Heart right ventricle (tissue), 16 donors: ENCODE measurements at regions not wholly inside any gene's neighbourhood (a gene's known extent, or its start where the extent isn't known, plus 50 kb on each side); places are given as distances from the start of the nearest gene placed in this dataset.
"Not testable (repeated sequence)": the region's sequence is repeated elsewhere in the genome, so short reads cannot be mapped to it uniquely, and the experiment has no call there.

Source experiments
- ATAC-seq, 8 donors: fragments of 200-7000 bp; cut with Tn5 transposase; one replicate each; pipeline ENCODE4 v1.9.1; 2020; ENCODE audit warnings: mild to moderate bottlenecking in 8 of 8, moderate library complexity in 8 of 8, moderate number of reproducible peaks in 1 of 8
- DNase-seq, 2 donors: peaks; one replicate each; pipeline ENCODE4 v3.0.0-alpha.2; 2020
- H3K27ac ChIP-seq, 10 donors: fragments of 200-600 bp; sonication (generic) in 2 of 10; one replicate each; pipeline versions ENCODE4 v1.5.0 to v1.8.0; 2020 to 2022; ENCODE audit warnings: mild to moderate bottlenecking in 3 of 10
- H3K27me3 ChIP-seq, 7 donors: fragments of 200-600 bp; one replicate each; pipeline ENCODE4 v1.8.0; 2021 to 2022; ENCODE audit warnings: mild to moderate bottlenecking in 2 of 7
- H3K36me3 ChIP-seq, 9 donors: fragments of 200-600 bp; sonication (generic) in 1 of 9; one replicate each; pipeline versions ENCODE4 v1.5.0 to v1.8.0; 2020 to 2022; ENCODE audit warnings: mild to moderate bottlenecking in 2 of 9
- H3K4me1 ChIP-seq, 9 donors: fragments of 200-600 bp; sonication (generic) in 1 of 9; one replicate each; pipeline versions ENCODE4 v1.5.0 to v1.8.0; 2020 to 2022; ENCODE audit warnings: mild to moderate bottlenecking in 4 of 9
- H3K4me3 ChIP-seq, 10 donors: fragments of 200-600 bp; sonication (generic) in 2 of 10; one replicate each; pipeline versions ENCODE4 v1.5.0 to v1.8.0; 2020 to 2022; ENCODE audit warnings: mild to moderate bottlenecking in 7 of 10, moderate library complexity in 2 of 10
- H3K9me3 ChIP-seq, 11 donors: fragments of 200-600 bp in 10 of 11; sonication (generic) in 2 of 11; one replicate each; pipeline versions ENCODE4 v1.5.0 to v1.8.0; 2013 to 2022; ENCODE audit warnings: mild to moderate bottlenecking in 2 of 11, control low read depth in 1 of 11, moderate library complexity in 1 of 11
- CTCF ChIP-seq, 9 donors: fragments of 200-600 bp; sonication (generic) in 2 of 9; IDR thresholded peaks; one replicate each; pipeline versions ENCODE4 v1.5.0 to v1.8.0; 2021 to 2022; ENCODE audit warnings: antibody characterized with exemption in 9 of 9, mild to moderate bottlenecking in 5 of 9, moderate library complexity in 1 of 9
- WGBS, 2 donors: extraction: QIAGEN DNeasy Blood & Tissue Kit; methylation state at CpG; one replicate each; pipeline ENCODE4 v1.1.7; 2013; ENCODE audit warnings: inconsistent platforms in 1 of 2; 5-methylcytosine and 5-hydroxymethylcytosine counted together
- intact Hi-C, 10 donors: fragments of 100-400 bp; cut with DNase I; formaldehyde crosslinking; loops; one replicate each; pipeline versions ENCODE4 v1.11.1 to v1.14.2; 2022
- donor health status: Arrhythmogenic right ventricular cardiomyopathy.
- donor health status: ischemic (EF 13 %, LVEDD 7.1; RV severe dilation, severe dysfunction).
- donor health status: healthy with polysubstance abuse.
- donor health status: DM: no; HTN: yes; CAD: no.
- donor health status: DM: no; HTN: no; CAD: no.
- donor health status: ischemic (EF 25% LVEDD 6.9; RV normal size, moderate dysfunction).
- donor health status: ischemic (EF 25% LVEDD 5.7; RV mildly dilated, moderate dysfunction).
- donor health status: healthy.
- donor health status: DM: yes; HTN: yes; CAD: no.
- donor health status: Ischemic cardiomyopathy.
- donor health status: ischemic (EF 35%, LVEDD 5.7; RV mildly dilated, moderate dysfunction).
- donor health status: nonischemic (EF 11% LVEDD 7.7; RV severe dilation, severe dysfunction).
- donor health status: DM: yes; HTN: yes; CAD: no.
- donor health status: PGD.
- donor health status: ischemic (EF 29% LVEDD 5.4; RV normal size, mild dysfunction).
- donor health status: nonischemic (EF 23%, LVEDD 6.1; RV moderate dilation, normal function).

GRCh38 chr13:99087098-99087953 is 109.5 kb upstream of the DOCK9 start:
- H3K36me3 ChIP-seq = no peaks in the 10 kb centered on the region
- intact Hi-C loops = no loop called here
- ATAC-seq (peak; percentile 96 to 99 (median 98)), DNase-seq (peak; percentile 92)
- H3K27ac ChIP-seq = peak overlapping the region; percentile 91 to 97 (median 95)
- peaks cover 0 to 92% (median 0%) of the 10 kb centered on the region in 7 donors for H3K27me3 ChIP-seq
- WGBS, 2 donors = 1% methylated on average over 90 to 92 of the region's 92 CpGs
- peaks cover 6 to 32% (median 18%) of the 10 kb centered on the region in 9 donors for H3K4me1 ChIP-seq
- no peaks in the 10 kb centered on the region for H3K9me3 ChIP-seq
- H3K4me3 ChIP-seq = peak overlapping the region; percentile 69 to 94 (median 84)
- TF ChIP-seq CTCF (IDR thresholded peaks at IDR 0.05) = peak in 7 of 9 donors; percentile 13 to 47 (median 31)

- DNase-seq (peak in 1 of 2 donors; percentile 12), ATAC-seq (peak; percentile 0 to 43 (median 24))
- H3K9me3 ChIP-seq = no peaks in the 10 kb centered on the region
- H3K36me3 ChIP-seq = no peaks in the 10 kb centered on the region
- H3K27me3 ChIP-seq = peaks cover 0 to 93% (median 0%) of the 10 kb centered on the region in 7 donors
- TF ChIP-seq CTCF (IDR thresholded peaks at IDR 0.05) = no peak
- intact Hi-C loops = no loop called here
- H3K27ac ChIP-seq = peak overlapping the region; percentile 91 to 97 (median 95)
- WGBS, 2 donors = 16 to 21% methylated on average over 16 of the region's 16 CpGs
- H3K4me3 ChIP-seq = peak overlapping the region; percentile 69 to 94 (median 84)
- peaks cover 6 to 32% (median 18%) of the 10 kb centered on the region in 9 donors for H3K4me1 ChIP-seq
These were observed 110.2 kb upstream of the DOCK9 start for GRCh38 chr13:99087954-99088491.

- peaks cover 0 to 81% (median 0%) of the 10 kb centered on the region in 7 donors for H3K27me3 ChIP-seq
- 86 to 91% methylated on average over 3 of the region's 3 CpGs for WGBS, 2 donors
- no peak overlapping the region for H3K27ac ChIP-seq
- no peaks in the 10 kb centered on the region for H3K4me1 ChIP-seq
- TF ChIP-seq CTCF (IDR thresholded peaks at IDR 0.05) = no peak
- ATAC-seq (no peak), DNase-seq (no peak)
- intact Hi-C loops = no loop called here
- H3K4me3 ChIP-seq = no peak overlapping the region
- H3K9me3 ChIP-seq = no peaks in the 10 kb centered on the region
- H3K36me3 ChIP-seq = no peaks in the 10 kb centered on the region
These were observed 106.7 kb upstream of the UBAC2 start for GRCh38 chr13:99093997-99094396.

GRCh38 chr13:99101831-99102230 is 98.8 kb upstream of the UBAC2 start:
- H3K27ac ChIP-seq, intact Hi-C loops, H3K9me3 ChIP-seq, H3K4me1 ChIP-seq, H3K4me3 ChIP-seq, ATAC-seq, H3K36me3 ChIP-seq, DNase-seq: not testable (repeated sequence)
- 44 to 57% methylated on average over 5 of the region's 5 CpGs for WGBS, 2 donors
- peaks cover 0 to 78% (median 10%) of the 10 kb centered on the region in 7 donors for H3K27me3 ChIP-seq
